Upper lobe of left lung (tissue), 6 donors: ENCODE measurements at regions not wholly inside any gene's neighbourhood (a gene's known extent, or its start where the extent isn't known, plus 50 kb on each side); places are given as distances from the start of the nearest gene placed in this dataset.

Experiments
- ATAC-seq, 2 donors: fragments of 200-7000 bp; cut with Tn5 transposase; one replicate each; pipeline ENCODE4 v1.9.1; 2022; ENCODE audit warnings: mild to moderate bottlenecking in 2 of 2, moderate library complexity in 2 of 2; ENCODE audit not compliant: low FRiP score in 2 of 2
- DNase-seq, 2 donors: peaks; one replicate each; pipeline ENCODE4 v3.0.0-alpha.2; 2019 to 2020
- H3K27ac ChIP-seq, 4 donors: fragments of 200-600 bp; sonication (generic); one replicate each; pipeline ENCODE4 v1.5.1; 2016 to 2019
- H3K27me3 ChIP-seq, 4 donors: fragments of 200-600 bp; sonication (generic); one replicate each; pipeline ENCODE4 v1.5.1; 2017 to 2019
- H3K36me3 ChIP-seq, 4 donors: fragments of 200-600 bp; sonication (generic); one replicate each; pipeline ENCODE4 v1.5.1; 2016 to 2019
- H3K4me1 ChIP-seq, 4 donors: fragments of 200-600 bp; sonication (generic); one replicate each; pipeline ENCODE4 v1.5.1; 2018 to 2019
- H3K4me3 ChIP-seq, 4 donors: fragments of 200-600 bp; sonication (generic); one replicate each; pipeline ENCODE4 v1.5.1; 2017 to 2019; ENCODE audit warnings: mild to moderate bottlenecking in 2 of 4, moderate library complexity in 1 of 4
- H3K9me3 ChIP-seq, 4 donors: fragments of 200-600 bp; sonication (generic); one replicate each; pipeline ENCODE4 v1.5.1; 2018 to 2019
- EP300 ChIP-seq, 4 donors: sonication (generic); formaldehyde crosslinking; IDR thresholded peaks; one replicate each; pipeline ENCODE4 v1.5.1; 2017; ENCODE audit warnings: antibody characterized with exemption in 4 of 4, control low read depth in 2 of 4
- POLR2A ChIP-seq, 4 donors: fragments of 450-650 bp; IDR thresholded peaks; one replicate each; pipeline ENCODE4 v1.5.1; 2016 to 2017; ENCODE audit warnings: antibody characterized with exemption in 4 of 4, mild to moderate bottlenecking in 2 of 4
- POLR2AphosphoS5 ChIP-seq, 2 donors: sonication (generic); formaldehyde crosslinking; IDR thresholded peaks; one replicate each; pipeline ENCODE4 v1.5.1; 2017; ENCODE audit warnings: antibody characterized with exemption in 2 of 2
- WGBS, 2 donors: methylation state at CpG; one replicate each; pipeline ENCODE4 v1.1.5; 2017 to 2018; 5-methylcytosine and 5-hydroxymethylcytosine counted together
- TF ChIP-seq, protein P1 (sequence below), 6 experiments: fragments of 450-650 bp in 4 of 6; fragments of 200-600 bp in 2 of 6; sonication (generic) in 2 of 6; IDR thresholded peaks; one replicate each; pipeline ENCODE4 v1.5.1; 2016 to 2019; ENCODE audit warnings: antibody characterized with exemption in 6 of 6
- donor health status: DM: no; HTN: no; CAD: no; lungs with moderate emphysema.
- donor health status: DM: no; HTN: yes; CAD: no; lungs with severe emphysema.

DNA sequence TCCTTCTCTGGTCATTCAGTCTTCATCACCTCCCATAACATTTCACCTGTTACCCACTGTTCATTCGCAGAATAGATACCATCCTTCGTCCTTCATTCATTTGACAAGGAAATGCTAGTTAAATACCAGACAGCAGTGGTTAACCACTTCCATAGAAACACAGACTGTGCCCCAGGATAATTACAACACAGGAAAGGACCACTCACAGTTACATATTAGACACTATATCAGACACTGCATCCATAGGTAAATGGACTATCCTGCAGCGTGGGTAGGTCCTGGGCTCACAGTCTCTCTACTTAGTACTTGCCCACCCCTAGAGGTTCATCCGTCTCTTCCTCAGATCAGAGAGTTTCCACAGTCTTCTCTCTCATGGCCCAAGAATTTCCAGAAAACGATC lies 1044.6 kb downstream of the VRK1 start:
- Histone ChIP-seq H3K4me3 (no peak overlapping the region), H3K27ac (no peak overlapping the region), H3K9me3 (no peaks in the 10 kb centered on the region), H3K4me1 (no peaks in the 10 kb centered on the region), H3K27me3 (no peaks in the 10 kb centered on the region), H3K36me3 (no peaks in the 10 kb centered on the region)
- TF ChIP-seq EP300 (IDR thresholded peaks at IDR 0.05) (no peak), POLR2A (IDR thresholded peaks at IDR 0.05) (no peak), POLR2AphosphoS5 (IDR thresholded peaks at IDR 0.05) (no peak)
- TF ChIP-seq, protein P1, sequence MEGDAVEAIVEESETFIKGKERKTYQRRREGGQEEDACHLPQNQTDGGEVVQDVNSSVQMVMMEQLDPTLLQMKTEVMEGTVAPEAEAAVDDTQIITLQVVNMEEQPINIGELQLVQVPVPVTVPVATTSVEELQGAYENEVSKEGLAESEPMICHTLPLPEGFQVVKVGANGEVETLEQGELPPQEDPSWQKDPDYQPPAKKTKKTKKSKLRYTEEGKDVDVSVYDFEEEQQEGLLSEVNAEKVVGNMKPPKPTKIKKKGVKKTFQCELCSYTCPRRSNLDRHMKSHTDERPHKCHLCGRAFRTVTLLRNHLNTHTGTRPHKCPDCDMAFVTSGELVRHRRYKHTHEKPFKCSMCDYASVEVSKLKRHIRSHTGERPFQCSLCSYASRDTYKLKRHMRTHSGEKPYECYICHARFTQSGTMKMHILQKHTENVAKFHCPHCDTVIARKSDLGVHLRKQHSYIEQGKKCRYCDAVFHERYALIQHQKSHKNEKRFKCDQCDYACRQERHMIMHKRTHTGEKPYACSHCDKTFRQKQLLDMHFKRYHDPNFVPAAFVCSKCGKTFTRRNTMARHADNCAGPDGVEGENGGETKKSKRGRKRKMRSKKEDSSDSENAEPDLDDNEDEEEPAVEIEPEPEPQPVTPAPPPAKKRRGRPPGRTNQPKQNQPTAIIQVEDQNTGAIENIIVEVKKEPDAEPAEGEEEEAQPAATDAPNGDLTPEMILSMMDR (IDR thresholded peaks at IDR 0.05) = no peak
- DNase-seq = no peak
- ATAC-seq = no peak
- 72 to 73% methylated on average over 5 of the region's 5 CpGs for WGBS, 2 donors

DNA sequence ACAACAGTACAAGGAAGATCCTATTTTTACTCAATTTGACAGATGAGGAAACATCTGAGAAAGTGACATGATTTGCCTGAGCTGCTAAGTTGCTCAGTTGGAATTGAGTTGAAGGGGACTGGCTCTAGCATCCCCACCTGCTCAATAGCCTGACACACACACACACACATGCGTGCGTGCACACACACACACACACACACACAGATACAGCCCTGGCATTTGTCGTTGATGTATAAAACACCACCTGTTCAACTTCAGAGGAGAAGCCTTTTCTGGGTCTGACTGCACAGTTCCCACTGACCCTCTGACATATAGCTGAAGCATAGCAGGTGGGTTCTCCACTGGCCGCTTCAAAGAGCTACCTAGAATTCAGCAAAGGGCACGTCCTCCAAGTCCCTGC lies 1045.9 kb downstream of the VRK1 start:
- Histone ChIP-seq H3K4me1 (no peaks in the 10 kb centered on the region), H3K36me3 (no peaks in the 10 kb centered on the region), H3K27me3 (no peaks in the 10 kb centered on the region), H3K4me3 (no peak overlapping the region), H3K27ac (no peak overlapping the region), H3K9me3 (no peaks in the 10 kb centered on the region)
- WGBS, 2 donors = 64 to 78% methylated on average over 5 of the region's 5 CpGs
- DNase-seq (no peak), ATAC-seq (no peak)
- TF ChIP-seq POLR2A (IDR thresholded peaks at IDR 0.05) = no peak
- TF ChIP-seq, protein P1 (IDR thresholded peaks at IDR 0.05) = no peak
- no peak for TF ChIP-seq POLR2AphosphoS5 (IDR thresholded peaks at IDR 0.05)

DNA sequence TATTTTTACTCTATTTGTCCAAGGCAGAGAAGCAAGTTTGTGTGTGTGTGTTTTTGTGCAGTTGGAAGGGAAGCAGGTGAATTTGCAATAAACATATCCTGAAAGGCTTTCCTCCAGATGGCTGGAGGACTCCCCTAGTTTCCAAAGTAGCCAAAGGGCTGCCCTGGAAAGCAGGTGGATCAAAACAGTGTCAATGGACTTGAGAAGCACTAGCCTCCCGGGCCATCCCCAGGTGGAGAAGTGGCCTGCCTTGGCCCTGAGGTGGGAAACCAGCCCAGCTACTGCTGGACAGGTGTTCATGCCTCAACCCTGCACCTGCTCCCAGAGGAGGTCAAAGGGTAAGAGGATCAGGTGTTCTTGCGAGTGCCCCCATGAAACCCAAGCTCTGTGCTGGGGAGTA lies 1046.9 kb downstream of the VRK1 start:
- Histone ChIP-seq H3K36me3 (no peaks in the 10 kb centered on the region), H3K4me3 (no peak overlapping the region), H3K27me3 (no peaks in the 10 kb centered on the region), H3K9me3 (no peaks in the 10 kb centered on the region), H3K4me1 (no peaks in the 10 kb centered on the region), H3K27ac (no peak overlapping the region)
- ATAC-seq (no peak), DNase-seq (no peak)
- TF ChIP-seq, protein P1 (IDR thresholded peaks at IDR 0.05) = no peak
- TF ChIP-seq EP300 (IDR thresholded peaks at IDR 0.05) (no peak), POLR2AphosphoS5 (IDR thresholded peaks at IDR 0.05) (no peak), POLR2A (IDR thresholded peaks at IDR 0.05) (no peak)
- WGBS, 2 donors = 80 to 86% methylated on average over 2 of the region's 2 CpGs

DNA sequence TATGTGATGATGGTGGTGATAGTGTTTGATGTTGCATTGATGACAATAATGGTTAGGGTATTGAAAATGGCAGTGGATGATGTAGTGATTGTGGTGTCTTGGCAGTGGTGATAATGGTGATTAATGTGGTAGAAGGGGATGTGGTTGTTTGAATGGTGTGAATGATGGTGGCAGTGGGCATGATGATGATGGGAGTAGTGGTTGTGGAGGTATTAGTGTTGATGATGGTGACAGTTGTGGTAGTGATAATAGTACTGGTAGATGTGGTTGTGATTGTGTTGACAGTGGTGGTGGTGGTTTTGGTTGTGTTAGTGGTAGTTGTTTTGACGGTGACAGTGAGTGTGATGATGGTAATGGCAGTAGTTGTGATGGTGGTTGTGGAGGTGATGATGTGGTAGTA lies 1049.0 kb downstream of the VRK1 start:
- no peak for TF ChIP-seq POLR2AphosphoS5 (IDR thresholded peaks at IDR 0.05)
- 90% methylated on average over 1 of the region's 1 CpG for WGBS, 2 donors
- ATAC-seq (no peak), DNase-seq (no peak)
- H3K36me3 ChIP-seq = no peaks in the 10 kb centered on the region
- H3K4me1 ChIP-seq = no peaks in the 10 kb centered on the region
- H3K4me3 ChIP-seq = no peak overlapping the region
- H3K27me3 ChIP-seq = no peaks in the 10 kb centered on the region
- no peaks in the 10 kb centered on the region for H3K9me3 ChIP-seq
- H3K27ac ChIP-seq = no peak overlapping the region

DNA sequence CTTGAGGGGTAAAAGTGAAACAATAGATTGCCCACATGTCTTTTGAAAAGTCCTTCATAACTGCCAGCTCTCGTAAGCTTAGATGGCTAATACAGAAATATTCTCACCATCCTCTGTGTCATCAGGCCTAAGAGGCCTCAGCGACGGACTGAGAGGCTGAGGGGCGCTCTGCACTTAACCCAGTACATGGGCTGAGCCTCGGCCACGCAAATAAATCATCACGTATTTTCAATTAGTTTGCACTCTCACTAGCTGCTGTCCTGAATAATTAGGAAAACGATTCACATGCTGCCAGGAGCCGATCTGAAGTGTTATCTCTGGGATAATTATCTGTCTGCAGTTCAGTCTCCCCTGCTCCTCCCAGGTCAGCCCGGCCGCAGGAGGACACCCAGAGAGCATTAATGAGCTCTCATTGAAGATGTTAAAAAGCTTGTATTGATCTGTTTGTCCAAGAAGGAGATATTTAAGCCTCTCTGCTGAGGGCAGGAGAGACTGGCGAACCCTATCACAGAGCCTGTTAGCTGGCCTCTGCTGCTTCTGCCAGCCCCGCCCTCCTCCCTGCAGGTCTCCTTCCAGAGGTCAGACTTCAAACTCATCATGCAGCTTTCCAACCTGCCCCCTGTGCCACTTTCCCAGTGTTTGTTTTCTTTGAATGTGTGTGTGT lies 1051.3 kb downstream of the VRK1 start:
- Histone ChIP-seq H3K27me3 (no peaks in the 10 kb centered on the region), H3K27ac (no peak overlapping the region), H3K4me3 (no peak overlapping the region), H3K36me3 (no peaks in the 10 kb centered on the region), H3K9me3 (no peaks in the 10 kb centered on the region), H3K4me1 (no peaks in the 10 kb centered on the region)
- WGBS, 2 donors = 67 to 74% methylated on average over 13 of the region's 13 CpGs
- DNase-seq = no peak
- TF ChIP-seq POLR2A (IDR thresholded peaks at IDR 0.05) (no peak), POLR2AphosphoS5 (IDR thresholded peaks at IDR 0.05) (no peak), EP300 (IDR thresholded peaks at IDR 0.05) (no peak)
- TF ChIP-seq, protein P1 (IDR thresholded peaks at IDR 0.05) = no peak
- ATAC-seq = no peak
